NCI-H345 treated with DMSO at 0.1 percent for 48 hours (cell line): ENCODE measurements at regions not wholly inside any gene's neighbourhood (a gene's known extent, or its start where the extent isn't known, plus 50 kb on each side); places are given as distances from the start of the nearest gene placed in this dataset.
"Not testable (repeated sequence)": the region's sequence is repeated elsewhere in the genome, so short reads cannot be mapped to it uniquely, and the experiment has no call there.

Experiments used
- DNase-seq: peaks from one replicate; lab custom pipeline; 2025; ENCODE audit not compliant: unreplicated experiment; lab: John Stamatoyannopoulos, UW

DNA sequence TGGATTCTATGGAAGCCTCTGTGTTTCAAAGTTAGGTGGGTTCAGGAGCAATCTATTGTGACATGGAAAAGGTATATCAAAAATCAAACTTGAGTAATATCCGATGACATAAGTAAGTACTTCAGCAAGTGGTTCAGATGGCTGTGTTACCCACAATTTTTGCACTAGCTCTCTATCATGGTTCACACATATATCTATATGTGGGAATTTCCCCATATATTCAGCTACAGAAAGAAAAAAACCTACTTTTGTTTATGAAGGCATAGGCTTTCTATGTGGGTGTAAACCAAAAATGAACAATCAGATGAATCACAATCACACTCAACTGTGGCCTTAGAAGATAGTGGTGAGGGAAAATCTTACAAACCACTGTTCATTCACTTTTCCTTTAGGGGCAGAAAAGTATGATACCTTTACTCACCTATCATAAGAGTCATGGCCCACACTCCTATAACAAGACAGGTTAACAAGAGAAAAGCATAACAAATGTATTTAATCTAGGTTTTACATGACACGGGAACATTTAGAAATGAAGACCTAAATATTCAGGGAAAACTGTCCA lies 449.6 kb upstream of the HTR1E start:
- no peak for DNase-seq

- not testable (repeated sequence) for DNase-seq
Measured at GRCh38 chr6:86478316-86478715, 459.0 kb upstream of the HTR1E start.

GRCh38 chr6:86477500-86478148 lies 459.7 kb upstream of the HTR1E start:
- DNase-seq = no peak

DNA sequence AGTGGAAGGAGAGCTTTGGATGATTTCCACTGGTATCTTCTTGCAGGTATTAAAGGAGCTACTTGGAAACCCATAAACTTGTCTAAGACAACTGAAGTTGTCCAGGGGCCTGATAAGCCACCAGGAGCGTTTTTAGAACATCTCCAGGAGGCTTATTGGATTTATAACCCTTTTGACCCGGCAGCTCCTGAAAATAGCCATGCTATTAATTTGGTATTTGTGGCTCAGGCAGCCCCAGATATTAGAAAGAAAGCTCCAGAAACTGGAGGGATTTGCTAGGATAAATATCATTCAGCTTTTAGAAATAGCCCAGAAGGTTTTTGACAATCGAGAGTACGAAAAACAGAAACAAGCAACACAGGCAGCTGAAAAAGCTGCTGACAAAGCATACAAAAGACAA lies 461.0 kb upstream of the HTR1E start:
- DNase-seq = no peak

DNA sequence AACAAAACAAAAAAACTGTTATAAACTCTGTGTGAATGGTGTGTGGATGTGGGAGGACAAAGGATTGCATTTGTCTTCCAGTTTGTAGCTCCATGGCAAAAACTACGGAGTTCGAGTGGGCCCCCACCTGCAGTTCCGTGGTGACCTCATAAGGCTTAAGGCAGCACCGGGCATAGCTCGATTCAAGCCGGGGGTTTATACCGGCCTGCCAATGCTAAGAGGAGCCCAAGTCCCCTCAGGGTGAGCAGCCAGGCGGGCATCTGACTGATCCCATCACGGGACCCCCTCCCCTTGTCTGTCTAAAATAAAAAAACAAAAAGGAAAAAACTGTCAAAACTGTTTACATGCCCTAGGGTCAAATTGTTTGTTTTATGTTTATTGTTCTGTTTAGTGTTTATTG lies 463.2 kb upstream of the HTR1E start:
- no peak for DNase-seq

- DNase-seq = no peak
Measured at GRCh38 chr6:86471791-86472190, 465.5 kb upstream of the HTR1E start.

DNA sequence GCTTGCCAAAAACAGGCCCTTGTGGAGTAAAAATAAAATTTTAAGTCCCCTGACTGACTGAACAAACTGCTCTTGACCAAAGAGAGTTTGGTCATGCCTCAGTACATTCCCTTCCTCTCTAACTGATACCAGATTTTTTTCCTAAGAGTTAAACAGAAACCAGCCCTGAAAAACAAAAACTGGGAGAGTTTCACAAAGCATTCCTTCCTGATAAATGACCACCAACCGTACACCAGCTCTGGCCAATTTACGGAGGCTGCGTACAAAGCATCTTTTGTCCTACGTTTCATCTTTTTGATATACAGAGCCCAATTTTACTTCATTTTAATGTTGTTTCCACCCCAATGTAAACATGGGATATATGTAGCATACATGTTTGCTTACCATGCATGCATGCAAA lies 477.4 kb upstream of the HTR1E start:
- DNase-seq = no peak

GRCh38 chr6:86456821-86457220 lies 480.5 kb upstream of the HTR1E start:
- no peak for DNase-seq

GRCh38 chr6:86453232-86453631 lies 484.1 kb upstream of the HTR1E start:
- no peak for DNase-seq

GRCh38 chr6:86448398-86448797 lies 488.9 kb upstream of the HTR1E start:
- no peak for DNase-seq

GRCh38 chr6:86440608-86441007 lies 496.7 kb upstream of the HTR1E start:
- no peak for DNase-seq

DNA sequence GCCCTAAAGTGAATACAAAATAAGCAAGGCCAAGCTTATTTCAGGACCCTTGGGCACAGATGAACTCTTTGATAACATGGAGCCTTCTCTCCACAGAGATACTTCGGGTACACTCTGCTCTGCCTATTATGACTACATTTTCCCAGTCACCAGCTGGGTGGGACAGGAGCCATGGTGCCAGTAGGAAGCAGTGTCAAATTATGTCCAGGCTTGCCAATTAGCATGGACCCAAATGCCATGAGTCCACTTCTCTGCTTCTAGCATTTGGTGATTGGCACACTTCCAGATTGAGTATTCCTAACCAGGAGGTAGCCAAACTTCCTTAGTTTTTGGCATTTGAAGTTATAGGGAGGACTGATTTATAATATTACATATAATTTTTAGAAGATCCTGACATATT lies 513.8 kb upstream of the HTR1E start:
- DNase-seq = no peak

- DNase-seq = no peak
Measured at GRCh38 chr6:86412057-86412456, 525.3 kb upstream of the HTR1E start.

DNA sequence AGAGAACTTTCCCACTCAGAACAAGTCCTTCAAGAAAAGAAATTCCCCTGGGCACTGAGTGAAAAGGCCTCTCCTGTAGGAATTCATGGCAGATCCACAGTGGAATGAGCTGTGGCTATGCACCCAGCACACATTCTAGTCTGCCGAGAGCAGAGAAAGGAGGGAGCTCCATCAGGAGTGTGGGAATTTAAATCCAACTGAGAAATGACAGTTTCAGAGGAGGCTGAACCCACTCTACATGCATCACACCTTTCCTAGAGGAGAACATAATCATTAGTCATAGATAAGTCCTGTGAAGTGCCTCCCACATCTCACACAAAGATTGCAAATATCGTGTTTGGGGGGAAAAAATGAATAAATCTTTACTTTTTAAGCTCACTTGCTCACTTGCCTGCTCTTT lies 530.2 kb upstream of the HTR1E start:
- no peak for DNase-seq

GRCh38 chr6:86392850-86393249 lies 544.5 kb upstream of the HTR1E start:
- DNase-seq = not testable (repeated sequence)

DNA sequence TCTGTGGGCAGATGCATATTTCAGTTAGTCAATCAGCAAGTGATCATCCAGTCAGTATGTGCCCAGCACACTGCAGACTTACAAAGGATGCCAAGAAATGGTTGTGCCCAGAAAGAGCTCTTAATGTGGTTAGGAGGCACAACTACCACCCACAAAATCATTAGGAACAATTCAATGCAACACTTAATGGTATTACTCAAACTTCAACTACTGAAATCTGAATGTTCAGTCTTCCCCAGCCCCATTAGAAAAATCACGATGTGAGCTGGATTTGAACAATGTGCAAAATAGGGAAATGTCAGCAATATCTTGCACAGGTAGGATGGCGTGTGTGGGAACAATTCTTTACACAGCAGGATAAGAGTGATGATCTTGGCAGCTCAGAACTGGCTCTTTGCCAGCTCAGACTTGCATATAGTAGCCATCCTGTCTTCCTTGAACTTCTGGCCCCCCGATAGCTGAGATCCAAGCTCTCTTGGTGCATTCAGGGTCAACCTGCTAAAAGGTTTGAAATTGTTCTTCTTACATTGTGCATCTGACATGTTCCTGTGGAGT lies 556.7 kb upstream of the HTR1E start:
- DNase-seq = no peak

GRCh38 chr6:86357877-86358276 lies 579.5 kb upstream of the HTR1E start:
- no peak for DNase-seq

DNA sequence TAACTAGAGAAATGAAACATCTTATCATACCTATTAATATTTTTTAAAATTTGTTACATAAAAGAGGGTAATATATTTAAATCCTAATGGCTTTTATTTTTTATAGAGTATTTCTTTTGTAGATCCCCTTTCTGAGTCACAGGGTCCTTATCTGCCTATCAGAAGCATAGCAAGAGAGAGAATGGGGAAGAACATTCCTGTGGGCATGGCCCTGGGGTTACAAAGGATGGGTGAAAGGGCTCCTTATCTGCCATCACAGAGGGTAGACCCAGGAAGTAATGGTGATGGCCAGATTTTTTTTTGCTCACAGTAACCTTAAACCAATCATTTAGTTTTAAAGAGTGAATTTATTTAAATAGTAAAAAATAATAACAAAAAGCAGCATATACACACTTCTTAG lies 582.1 kb upstream of the HTR1E start:
- no peak for DNase-seq

DNA sequence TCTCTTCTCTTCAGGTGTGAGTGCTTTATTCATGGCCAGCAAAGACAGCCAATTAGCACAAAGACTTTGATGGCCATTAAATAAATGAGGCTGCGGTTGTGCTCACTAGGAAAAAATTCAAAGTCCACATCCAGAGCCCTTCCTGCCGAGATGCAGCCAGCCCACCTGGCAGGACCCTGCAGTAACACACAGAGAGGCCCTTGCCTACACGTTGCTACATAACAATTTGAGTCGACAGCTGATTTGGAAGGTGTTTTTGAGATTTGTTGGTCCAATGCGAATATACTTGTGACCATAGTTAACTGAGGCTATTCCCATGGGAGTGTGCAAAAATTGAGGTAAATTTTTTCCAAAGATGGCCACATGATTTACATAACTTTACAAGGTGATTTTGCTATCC lies 605.4 kb upstream of the HTR1E start:
- DNase-seq = no peak

DNA sequence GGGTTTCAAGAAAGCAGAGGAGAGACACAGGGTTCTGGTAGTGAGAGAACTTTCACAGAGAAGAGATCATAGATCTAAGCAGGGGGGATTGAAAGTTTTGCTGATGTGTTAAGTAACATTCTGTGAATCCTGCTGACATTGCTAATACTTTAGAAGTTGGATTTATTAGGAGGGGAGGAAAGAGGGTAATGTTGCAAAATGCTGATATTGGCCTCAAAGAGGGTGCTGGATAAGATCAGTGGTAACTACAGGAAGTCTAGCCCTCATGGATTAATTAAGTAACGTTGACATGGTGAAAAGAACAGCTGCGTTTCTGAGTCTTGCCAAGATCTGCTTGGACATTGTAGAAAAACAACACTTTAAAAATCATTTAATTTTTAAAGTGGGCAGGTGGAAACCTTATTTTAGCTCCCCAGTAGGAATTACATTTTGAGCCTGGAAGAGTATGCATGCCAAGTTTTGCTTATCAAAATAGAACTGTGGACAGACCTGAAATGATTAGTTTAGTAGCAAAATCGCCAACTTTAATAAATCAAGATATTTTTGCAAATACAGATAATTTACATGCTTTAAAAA lies 606.0 kb upstream of the HTR1E start:
- DNase-seq = no peak

GRCh38 chr6:86306210-86306609 lies 631.1 kb upstream of the HTR1E start:
- no peak for DNase-seq

GRCh38 chr6:86285876-86286275 lies 643.2 kb upstream of the SYNCRIP start:
- DNase-seq = no peak
